HG03175 (cell line): ENCODE measurements at regions not wholly inside any gene's neighbourhood (a gene's known extent, or its start where the extent isn't known, plus 50 kb on each side); places are given as distances from the start of the nearest gene placed in this dataset.

Experiments
- ATAC-seq: cut with Tn5 transposase; IDR thresholded peaks from one replicate; pipeline ENCODE4 v1.9.1; 2021; ENCODE audit warnings: mild to moderate bottlenecking, moderate library complexity; ENCODE audit not compliant: unreplicated experiment

DNA sequence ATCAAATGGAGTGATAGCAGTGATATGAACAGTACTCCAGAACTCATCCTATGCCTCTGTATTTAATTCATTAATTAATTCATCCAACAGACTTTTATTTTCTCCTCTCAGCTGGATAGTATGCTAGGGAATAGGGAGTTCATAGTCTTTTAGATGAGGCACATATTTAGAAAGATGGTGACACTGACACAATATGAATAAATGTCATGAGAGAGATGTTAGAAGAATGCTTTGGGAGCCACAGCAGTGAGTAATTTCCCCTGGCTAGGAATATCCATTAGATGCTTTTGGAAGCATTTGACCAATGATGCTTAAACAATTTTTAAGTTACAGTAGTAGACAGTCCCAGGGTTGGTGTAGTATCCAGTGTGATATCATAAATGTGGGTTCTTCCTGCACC is 428.7 kb upstream of the SGCD start:
- no peak for ATAC-seq

GRCh38 chr5:155903791-155904190 is 423.2 kb upstream of the SGCD start:
- no peak for ATAC-seq

DNA sequence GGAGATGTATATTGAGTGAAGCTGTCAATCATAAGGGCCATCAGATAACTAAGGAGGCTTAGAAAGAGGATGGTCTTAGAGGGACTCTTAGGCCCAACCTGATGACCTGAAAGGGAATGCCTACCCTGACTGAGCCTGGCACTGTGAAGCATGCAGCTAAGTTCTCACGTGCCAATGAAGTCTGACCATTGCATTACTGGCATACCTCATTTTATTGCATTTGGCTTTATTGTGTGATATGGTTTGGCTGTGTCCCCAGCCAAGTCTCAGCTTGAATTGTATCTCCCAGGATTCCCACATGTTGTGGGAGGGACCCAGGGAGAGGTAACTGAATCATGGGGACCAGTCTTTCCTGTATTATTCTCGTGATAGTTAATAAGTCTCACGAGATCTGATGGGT is 421.6 kb upstream of the SGCD start:
- ATAC-seq = no peak

DNA sequence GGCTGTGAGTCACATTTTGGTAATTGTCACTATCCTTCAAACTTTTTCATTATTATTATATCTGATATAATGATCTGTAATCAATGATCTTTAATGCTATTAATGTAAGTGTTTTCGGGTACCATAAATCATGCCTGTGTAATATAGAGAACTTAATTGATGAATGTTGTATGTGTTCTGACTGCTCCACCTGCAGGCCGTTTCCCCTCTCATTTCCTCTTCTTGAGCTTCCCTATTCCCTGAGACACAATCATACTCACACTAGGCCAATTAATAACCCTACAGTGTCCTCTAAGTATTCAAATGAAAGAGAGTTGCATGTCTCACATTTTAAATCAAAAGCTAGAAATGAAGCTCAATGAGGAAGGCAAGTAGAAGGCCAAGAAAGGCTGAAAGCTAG is 420.9 kb upstream of the SGCD start:
- ATAC-seq = no peak

- ATAC-seq = no peak
Observed at GRCh38 chr5:155908543-155908942, 418.4 kb upstream of the SGCD start.

DNA sequence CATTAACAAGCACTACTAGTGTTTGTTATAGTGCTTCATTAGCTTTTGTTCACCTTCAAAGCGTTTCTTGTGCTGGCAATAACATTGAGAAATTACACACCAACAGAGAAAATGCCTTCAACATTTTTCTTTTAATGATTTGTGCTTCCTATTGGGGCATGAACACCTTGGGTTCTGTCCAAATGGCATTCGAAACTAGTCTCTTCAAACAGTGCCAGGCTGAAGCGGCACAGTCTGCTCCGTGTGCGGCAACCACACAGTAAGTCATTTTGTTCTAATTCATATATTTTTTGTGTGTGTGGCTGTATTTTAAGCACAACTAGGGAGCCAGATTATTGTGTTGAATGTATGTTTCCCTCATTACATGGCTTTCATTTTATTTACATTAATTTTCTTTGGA is 414.7 kb upstream of the SGCD start:
- ATAC-seq = no peak

GRCh38 chr5:155914766-155915165 is 412.2 kb upstream of the SGCD start:
- no peak for ATAC-seq

- no peak for ATAC-seq
Observed at GRCh38 chr5:155915601-155916000, 411.4 kb upstream of the SGCD start.

DNA sequence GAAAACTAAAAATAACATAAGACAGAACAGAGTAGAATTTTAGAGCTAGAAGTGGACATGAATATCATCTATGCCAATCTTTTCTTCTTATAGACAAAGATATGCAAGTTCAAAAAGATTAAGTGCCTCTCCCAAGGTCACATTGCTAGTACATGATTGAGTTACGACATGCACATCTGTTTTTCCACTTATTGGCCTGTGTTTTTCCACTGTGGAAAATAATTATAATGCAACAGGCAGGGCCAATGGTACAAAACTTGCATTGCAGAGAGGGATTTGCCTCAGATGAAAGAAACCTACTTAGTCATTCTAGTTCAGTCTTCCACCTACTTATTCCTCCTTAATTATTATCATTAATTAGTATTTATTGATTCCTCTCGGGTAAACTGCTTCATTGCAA is 407.8 kb upstream of the SGCD start:
- no peak for ATAC-seq

GRCh38 chr5:155919725-155920124 is 407.2 kb upstream of the SGCD start:
- ATAC-seq = no peak

DNA sequence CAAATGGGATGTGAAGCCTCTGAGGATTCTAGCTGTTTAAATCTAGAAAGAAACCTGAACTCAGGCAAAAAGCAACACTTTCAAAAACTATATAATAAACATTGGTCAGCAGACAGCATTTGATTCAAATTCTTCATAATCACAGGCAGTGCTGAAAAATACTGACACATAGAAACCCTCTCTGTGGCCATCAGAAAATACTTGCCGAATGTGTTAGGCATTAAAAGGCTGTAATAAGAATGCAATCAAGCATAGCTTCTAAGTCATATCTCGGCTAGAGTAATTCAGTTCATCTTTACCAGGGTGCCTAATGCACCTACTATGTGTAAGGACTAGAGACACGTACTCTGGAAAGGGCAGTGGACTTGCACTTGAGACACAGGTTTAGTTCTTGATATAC is 405.3 kb upstream of the SGCD start:
- no peak for ATAC-seq

DNA sequence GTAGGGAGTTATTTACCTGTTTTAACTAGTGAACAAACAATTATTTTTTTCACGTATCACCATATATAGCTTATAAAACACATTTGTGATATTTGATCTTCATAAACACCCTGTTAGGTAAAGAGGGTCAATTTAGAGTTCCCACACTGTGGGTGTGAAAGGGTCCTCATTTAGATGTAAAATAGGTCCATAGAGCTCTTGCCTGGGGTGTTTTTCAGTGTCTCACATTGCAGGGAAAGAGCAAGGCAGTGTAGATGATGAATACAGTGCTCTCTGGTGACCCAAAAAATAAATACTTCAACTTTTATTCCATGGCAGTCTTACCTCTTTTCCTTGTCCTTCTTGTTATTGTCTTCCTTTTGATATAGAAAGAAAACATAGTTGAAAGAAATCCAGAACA is 403.2 kb upstream of the SGCD start:
- ATAC-seq = no peak

DNA sequence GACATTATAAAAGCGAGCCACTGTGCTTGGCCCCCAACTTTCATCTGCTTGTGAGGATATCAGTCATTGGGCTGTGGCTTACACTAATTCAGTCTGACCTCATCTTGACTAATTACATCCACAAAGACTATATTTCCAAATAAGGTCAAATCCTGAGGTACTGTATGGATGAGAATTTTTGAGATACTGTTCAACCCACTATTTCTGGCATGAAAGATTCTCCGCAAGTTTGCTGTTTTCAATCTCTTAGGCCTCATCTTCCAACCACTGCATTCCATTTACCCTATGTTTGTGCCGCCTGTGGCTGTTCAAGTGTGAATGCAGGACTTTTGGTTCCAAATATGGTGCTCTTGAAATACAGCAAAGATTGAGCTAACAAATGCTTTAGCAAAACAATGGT is 400.9 kb upstream of the SGCD start:
- no peak for ATAC-seq

GRCh38 chr5:155926766-155927165 is 400.2 kb upstream of the SGCD start:
- ATAC-seq = no peak

GRCh38 chr5:155929112-155929511 is 397.9 kb upstream of the SGCD start:
- ATAC-seq = no peak

- ATAC-seq = no peak
Observed at GRCh38 chr5:155934964-155935363, 392.0 kb upstream of the SGCD start.

DNA sequence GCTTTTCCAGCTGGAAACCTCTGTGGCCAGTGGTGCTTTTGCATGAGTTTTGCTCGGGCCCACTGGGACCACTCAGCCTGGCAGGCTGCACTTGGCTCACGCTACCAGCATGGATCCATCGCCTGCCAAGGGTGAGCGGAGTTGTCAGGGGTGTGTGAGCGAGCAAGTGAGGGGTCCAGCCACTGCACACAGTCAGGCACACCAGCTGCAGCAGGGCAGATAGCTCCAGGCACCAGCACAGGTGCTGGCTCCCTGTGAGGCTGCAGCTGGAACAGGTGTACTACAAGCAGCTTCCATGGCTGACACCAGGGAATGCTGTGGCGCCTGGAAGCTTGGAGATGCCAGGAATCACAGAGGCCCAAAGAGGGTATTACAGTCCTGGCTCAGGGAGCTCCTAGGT is 391.2 kb upstream of the SGCD start:
- no peak for ATAC-seq

GRCh38 chr5:155936520-155937406 is 390.2 kb upstream of the SGCD start:
- no peak for ATAC-seq

DNA sequence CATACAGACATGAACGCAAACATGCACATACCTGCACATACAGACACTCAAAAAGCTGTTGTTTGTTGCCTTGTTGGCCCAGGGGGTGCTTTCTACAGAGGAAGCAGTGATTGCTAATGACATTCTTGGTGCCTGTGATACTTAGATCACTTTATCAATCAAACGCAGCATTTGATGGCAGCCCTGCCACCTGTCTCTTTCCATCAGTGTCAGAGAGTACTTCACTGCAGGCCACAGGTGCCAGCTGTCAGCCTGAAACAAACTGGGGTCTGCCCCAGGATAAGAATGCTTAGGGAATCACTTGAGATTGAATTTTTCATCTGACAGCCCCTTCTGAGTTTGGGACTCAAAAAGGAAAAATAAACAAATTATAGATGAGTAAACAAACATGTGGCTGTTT is 388.9 kb upstream of the SGCD start:
- no peak for ATAC-seq

- ATAC-seq = no peak
Observed at GRCh38 chr5:155941340-155941739, 385.6 kb upstream of the SGCD start.

- ATAC-seq = peak; percentile 95
Observed at GRCh38 chr5:155943516-155944407, 383.2 kb upstream of the SGCD start.
